Mesendoderm (in vitro differentiated cells): ENCODE measurements at regions not wholly inside any gene's neighbourhood (a gene's known extent, or its start where the extent isn't known, plus 50 kb on each side); places are given as distances from the start of the nearest gene placed in this dataset.

Source experiments
- DNase-seq: peaks from one replicate; pipeline ENCODE4 v3.0.0; 2013
- H2AK5ac ChIP-seq: 2 replicates; pipeline ENCODE4 v1.6.1; 2013; ENCODE audit warnings: low read length, inconsistent platforms
- H2BK120ac ChIP-seq: 2 replicates; pipeline ENCODE4 v1.6.1; 2013; ENCODE audit warnings: low read depth, mild to moderate bottlenecking, low read length, moderate library complexity, mixed read lengths
- H2BK15ac ChIP-seq: replicated peaks from 2 replicates; pipeline ENCODE4 v1.6.1; 2013; ENCODE audit warnings: low read depth, mild to moderate bottlenecking, moderate library complexity
- H2BK5ac ChIP-seq: 2 replicates; pipeline ENCODE4 v1.6.1; 2013; ENCODE audit warnings: low read length, inconsistent platforms
- H3K18ac ChIP-seq: 2 replicates; pipeline ENCODE4 v1.6.1; 2013; ENCODE audit warnings: mild to moderate bottlenecking, low read length, mixed read lengths
- H3K23ac ChIP-seq: one replicate; pipeline ENCODE4 v1.6.1; 2013; ENCODE audit warnings: low read length
- H3K27ac ChIP-seq: 2 replicates; pipeline ENCODE4 v1.5.1; 2013; ENCODE audit warnings: low read depth, mild to moderate bottlenecking, inconsistent platforms, low read length, moderate library complexity
- H3K27me3 ChIP-seq: 2 replicates; pipeline ENCODE4 v1.6.1; 2013; ENCODE audit warnings: low read length, control low read depth, mild to moderate bottlenecking, inconsistent platforms; ENCODE audit not compliant: insufficient read depth, poor library complexity
- H3K36me3 ChIP-seq: 2 replicates; pipeline ENCODE4 v1.6.1; 2013; ENCODE audit warnings: low read length, inconsistent platforms; ENCODE audit not compliant: control insufficient read depth, insufficient read depth
- H3K4ac ChIP-seq: one replicate; pipeline ENCODE4 v1.6.1; 2013; ENCODE audit warnings: low read depth, mild to moderate bottlenecking, low read length, moderate library complexity
- H3K4me1 ChIP-seq: 2 replicates; pipeline ENCODE4 v1.6.1; 2013; ENCODE audit warnings: low read depth, low read length, inconsistent platforms; ENCODE audit not compliant: control insufficient read depth
- H3K4me2 ChIP-seq: 2 replicates; pipeline ENCODE4 v1.6.1; 2013; ENCODE audit warnings: low read length
- H3K4me3 ChIP-seq: 2 replicates; pipeline ENCODE4 v1.5.1; 2013; ENCODE audit warnings: mild to moderate bottlenecking, low read length
- H3K56ac ChIP-seq: one replicate; pipeline ENCODE4 v1.6.1; 2013; ENCODE audit warnings: low read length
- H3K79me1 ChIP-seq: 2 replicates; pipeline ENCODE4 v1.6.1; 2013; ENCODE audit warnings: low read length, inconsistent platforms
- H3K79me2 ChIP-seq: 2 replicates; pipeline ENCODE4 v1.6.1; 2013; ENCODE audit warnings: mild to moderate bottlenecking, low read length; ENCODE audit not compliant: control insufficient read depth, insufficient read depth
- H3K9ac ChIP-seq: 2 replicates; pipeline ENCODE4 v1.6.1; 2013; ENCODE audit warnings: low read length, inconsistent platforms
- H4K5ac ChIP-seq: one replicate; pipeline ENCODE4 v1.6.1; 2013; ENCODE audit warnings: low read length
- H4K8ac ChIP-seq: one replicate; pipeline ENCODE4 v1.6.1; 2013; ENCODE audit warnings: low read depth, mild to moderate bottlenecking, control low read depth, low read length, moderate library complexity
- whole genome bisulfite sequencing: extraction: QIAGEN DNeasy Blood & Tissue Kit; methylation state at CpG from one replicate; pipeline ENCODE4 v1.1.7; 2013; ENCODE audit warnings: low lambda C conversion rate, missing lambda C conversion rate; ENCODE audit not compliant: insufficient coverage; ENCODE audit errors: extremely low coverage; 5-methylcytosine and 5-hydroxymethylcytosine counted together

DNA sequence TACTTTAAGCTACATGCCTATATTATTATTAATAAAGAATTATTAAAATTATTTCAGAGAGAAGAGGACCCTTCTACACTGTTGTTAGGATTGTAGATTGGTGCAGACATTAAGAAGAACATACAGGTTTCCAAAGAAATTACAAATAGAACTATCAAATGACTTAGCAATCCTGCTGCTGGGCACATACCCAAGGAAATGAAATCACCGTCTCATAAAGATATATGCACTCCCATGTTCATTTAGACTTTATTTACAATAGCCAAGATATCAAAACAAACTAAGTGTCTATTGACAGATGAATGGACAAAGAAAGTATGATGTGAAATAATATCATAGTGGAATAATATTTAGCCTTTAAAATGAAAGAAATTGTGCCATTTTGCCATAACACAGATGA lies 687.7 kb upstream of the POU3F2 start:
- Histone ChIP-seq H3K18ac (no peak overlapping the region), H3K4ac (no peak overlapping the region), H3K9ac (no peak overlapping the region), H3K4me2 (no peak overlapping the region), H2BK120ac (no peak overlapping the region), H3K56ac (no peak overlapping the region), H3K4me1 (no peaks in the 10 kb centered on the region), H3K23ac (no peak overlapping the region), H4K5ac (no peak overlapping the region), H4K8ac (no peak overlapping the region), H2AK5ac (no peak overlapping the region), H2BK5ac (no peak overlapping the region), H3K4me3 (no peak overlapping the region), H3K36me3 (no peaks in the 10 kb centered on the region), H3K79me2 (no peaks in the 10 kb centered on the region), H3K79me1 (no peaks in the 10 kb centered on the region), H3K27ac (no peak overlapping the region), H2BK15ac (no peak overlapping the region), H3K27me3 (no peaks in the 10 kb centered on the region)
- no peak for DNase-seq
- WGBS: no CpG with 5 or more reads among the region's 1 CpG

DNA sequence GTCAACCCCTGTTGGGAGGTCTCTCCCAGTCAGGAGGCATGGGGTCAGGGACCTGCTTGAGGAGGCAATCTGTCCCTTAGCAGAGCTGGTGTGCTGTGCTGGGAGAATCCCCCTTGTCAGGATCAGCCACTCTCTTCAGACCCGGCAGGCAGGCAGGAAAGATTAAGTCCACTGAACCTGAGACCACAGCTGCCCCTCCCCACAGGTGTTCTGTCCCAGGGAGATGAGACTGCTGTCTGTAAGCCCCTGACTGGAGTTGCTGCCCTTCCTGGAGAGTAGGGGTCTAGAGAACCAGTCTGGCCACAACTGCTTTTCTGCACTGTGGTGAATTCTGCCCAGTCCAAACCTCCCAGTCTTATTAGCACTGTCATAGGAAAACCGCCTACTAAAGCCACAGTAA lies 677.8 kb upstream of the POU3F2 start:
- no CpG with 5 or more reads among the region's 2 CpGs for WGBS

DNA sequence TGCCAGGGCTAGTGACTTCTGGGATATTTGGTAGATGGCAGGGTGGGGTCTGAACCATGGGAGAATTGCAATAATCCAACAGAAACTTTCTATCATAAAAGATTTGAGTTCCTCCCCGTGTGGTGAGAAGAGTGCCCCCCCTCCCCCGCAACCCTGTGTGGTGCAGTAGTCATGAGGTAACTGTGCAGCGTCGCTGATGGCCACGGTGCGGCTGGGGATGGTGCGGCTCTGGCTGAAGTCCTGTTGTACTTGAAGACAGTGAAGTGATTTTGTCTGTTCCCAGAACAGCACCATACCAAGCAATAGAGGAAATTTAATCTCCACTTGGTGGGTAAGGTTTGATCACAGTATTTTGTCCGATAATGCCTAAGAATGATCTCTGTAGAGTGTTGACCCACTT lies 654.8 kb upstream of the POU3F2 start:
- Histone ChIP-seq H2BK120ac (no peak overlapping the region), H4K8ac (no peak overlapping the region), H4K5ac (no peak overlapping the region), H3K79me1 (no peaks in the 10 kb centered on the region), H3K56ac (no peak overlapping the region), H3K79me2 (no peaks in the 10 kb centered on the region), H3K27me3 (no peaks in the 10 kb centered on the region), H3K4ac (no peak overlapping the region), H3K4me1 (no peaks in the 10 kb centered on the region), H3K4me2 (no peak overlapping the region), H3K36me3 (no peaks in the 10 kb centered on the region), H3K9ac (no peak overlapping the region), H2AK5ac (no peak overlapping the region), H2BK5ac (no peak overlapping the region), H2BK15ac (no peak overlapping the region), H3K4me3 (no peak overlapping the region), H3K18ac (no peak overlapping the region), H3K27ac (no peak overlapping the region), H3K23ac (no peak overlapping the region)
- WGBS: no CpG with 5 or more reads among the region's 8 CpGs
- no peak for DNase-seq

More for the DNA sequence above, 677.8 kb upstream of the POU3F2 start:
- Histone ChIP-seq H3K4me2 (no peak overlapping the region), H3K23ac (no peak overlapping the region), H3K27ac (no peak overlapping the region), H3K4me3 (no peak overlapping the region), H3K9ac (no peak overlapping the region), H3K18ac (no peak overlapping the region), H4K8ac (no peak overlapping the region), H4K5ac (no peak overlapping the region), H3K27me3 (no peaks in the 10 kb centered on the region), H3K4me1 (no peaks in the 10 kb centered on the region), H3K36me3 (no peaks in the 10 kb centered on the region), H2BK5ac (no peak overlapping the region), H3K4ac (no peak overlapping the region), H3K79me1 (no peaks in the 10 kb centered on the region), H2AK5ac (no peak overlapping the region), H2BK120ac (no peak overlapping the region), H3K79me2 (no peaks in the 10 kb centered on the region), H2BK15ac (no peak overlapping the region), H3K56ac (no peak overlapping the region)
- DNase-seq: peak; percentile 0

DNA sequence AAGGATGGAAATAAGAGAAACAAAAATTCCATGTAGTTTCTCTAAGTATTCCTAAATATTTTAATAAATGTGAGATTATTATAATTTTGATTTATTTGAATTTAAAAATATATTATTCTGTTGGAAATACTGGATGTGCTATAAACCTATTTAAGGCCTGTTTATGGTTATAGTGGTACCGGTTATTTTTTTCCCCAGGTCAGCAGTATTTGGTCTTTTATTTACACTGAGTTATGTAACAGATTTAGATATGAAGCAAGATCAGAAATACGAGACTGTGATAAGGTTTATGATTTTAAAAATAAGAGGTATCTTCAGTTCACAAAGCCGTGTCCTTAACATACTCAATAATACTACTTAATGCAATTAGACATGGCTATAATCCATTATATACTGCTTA lies 634.3 kb upstream of the POU3F2 start:
- DNase-seq: no peak
- Histone ChIP-seq H3K56ac (no peak overlapping the region), H4K8ac (no peak overlapping the region), H3K79me2 (no peaks in the 10 kb centered on the region), H2BK5ac (no peak overlapping the region), H4K5ac (no peak overlapping the region), H3K18ac (no peak overlapping the region), H3K79me1 (no peaks in the 10 kb centered on the region), H2AK5ac (no peak overlapping the region), H3K27me3 (no peaks in the 10 kb centered on the region), H3K23ac (no peak overlapping the region), H3K4me3 (no peak overlapping the region), H3K4me1 (no peaks in the 10 kb centered on the region), H3K36me3 (no peaks in the 10 kb centered on the region), H2BK120ac (no peak overlapping the region), H3K4me2 (no peak overlapping the region), H2BK15ac (no peak overlapping the region), H3K9ac (no peak overlapping the region), H3K27ac (no peak overlapping the region), H3K4ac (no peak overlapping the region)
- no CpG with 5 or more reads among the region's 3 CpGs for WGBS

DNA sequence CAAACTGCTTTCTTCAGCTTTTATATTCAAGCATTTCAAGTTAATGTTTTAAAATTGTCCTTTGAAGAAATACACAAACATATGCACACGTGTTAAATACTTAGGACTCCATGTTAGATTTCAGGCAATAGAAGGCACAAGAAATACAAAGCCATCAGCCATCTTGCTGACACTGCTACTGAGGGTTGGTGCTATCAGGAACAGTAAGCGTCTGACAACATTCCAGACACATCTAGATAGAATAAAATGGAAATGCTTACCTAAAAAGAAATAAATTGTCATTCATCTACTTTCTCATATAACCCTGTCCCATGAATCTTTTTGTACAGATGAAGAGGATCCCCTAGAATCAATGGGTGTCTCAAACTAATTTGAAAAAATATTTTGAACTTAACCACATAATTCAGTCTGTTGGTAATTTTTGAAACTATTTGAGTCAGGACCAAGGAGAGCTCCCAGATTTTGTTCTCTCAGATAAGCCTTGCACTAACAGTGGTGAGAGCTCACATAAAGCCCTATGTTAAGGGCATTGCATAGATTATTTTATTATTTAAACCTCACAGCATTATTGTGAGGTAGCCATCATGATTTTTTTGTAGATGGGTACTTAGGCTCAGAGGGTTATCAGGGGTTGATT lies 631.1 kb upstream of the POU3F2 start:
- Histone ChIP-seq H3K79me2 (no peaks in the 10 kb centered on the region), H2BK5ac (no peak overlapping the region), H3K4ac (no peak overlapping the region), H3K27ac (no peak overlapping the region), H3K18ac (no peak overlapping the region), H2BK15ac (no peak overlapping the region), H3K27me3 (no peaks in the 10 kb centered on the region), H3K23ac (no peak overlapping the region), H3K36me3 (no peaks in the 10 kb centered on the region), H2AK5ac (no peak overlapping the region), H3K56ac (no peak overlapping the region), H3K4me1 (no peaks in the 10 kb centered on the region), H3K4me3 (no peak overlapping the region), H2BK120ac (no peak overlapping the region), H4K5ac (no peak overlapping the region), H4K8ac (no peak overlapping the region), H3K9ac (no peak overlapping the region), H3K79me1 (no peaks in the 10 kb centered on the region), H3K4me2 (no peak overlapping the region)
- DNase-seq: peak; percentile 61
- WGBS: no CpG with 5 or more reads among the region's 2 CpGs

DNA sequence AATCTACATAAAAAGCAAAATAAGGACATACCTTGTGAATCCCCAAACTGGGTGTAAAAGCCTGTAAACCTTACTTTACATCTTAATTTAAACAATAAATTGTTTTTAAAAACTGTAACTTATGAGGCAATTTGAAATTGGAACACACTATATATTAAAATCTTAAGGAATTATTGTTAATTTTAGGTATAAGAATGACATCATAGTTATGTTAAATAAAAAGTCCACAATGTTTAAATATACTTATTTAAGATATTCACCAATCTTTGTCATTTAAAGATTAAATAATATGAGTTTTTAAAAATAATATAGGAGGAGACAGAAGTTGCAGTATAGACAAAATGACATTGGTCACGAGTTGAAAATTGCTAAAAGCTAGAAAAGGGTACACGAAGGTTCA lies 621.9 kb upstream of the POU3F2 start:
- H4K8ac ChIP-seq: no peak overlapping the region
- no peak overlapping the region for H3K27ac ChIP-seq
- no peaks in the 10 kb centered on the region for H3K36me3 ChIP-seq
- WGBS: 100% methylated on average over 1 of the region's 2 CpGs
- no peaks in the 10 kb centered on the region for H3K27me3 ChIP-seq
- H3K4me1 ChIP-seq: no peaks in the 10 kb centered on the region
- H3K79me2 ChIP-seq: no peaks in the 10 kb centered on the region
- H2AK5ac ChIP-seq: no peak overlapping the region
- no peak overlapping the region for H3K4ac ChIP-seq
- no peak overlapping the region for H3K9ac ChIP-seq
- no peaks in the 10 kb centered on the region for H3K79me1 ChIP-seq
- no peak overlapping the region for H3K4me2 ChIP-seq
- no peak for DNase-seq
- H3K4me3 ChIP-seq: no peak overlapping the region
- no peak overlapping the region for H2BK15ac ChIP-seq
- H2BK5ac ChIP-seq: no peak overlapping the region
- H3K18ac ChIP-seq: no peak overlapping the region
- no peak overlapping the region for H2BK120ac ChIP-seq
- no peak overlapping the region for H3K23ac ChIP-seq
- no peak overlapping the region for H4K5ac ChIP-seq
- no peak overlapping the region for H3K56ac ChIP-seq
